ENCODE measurements at regions not wholly inside any gene's neighbourhood (a gene's known extent, or its start where the extent isn't known, plus 50 kb on each side); places are given as distances from the start of the nearest gene placed in this dataset.

- TF ChIP-seq POLR2AphosphoS5 (IDR thresholded peaks at IDR 0.05) (no peak), CTCF (IDR thresholded peaks at IDR 0.05) (no peak)
Measured at GRCh38 chr1:201612645-201613044, 73.7 kb downstream of the NAV1 start.
